Dedifferentiated amniotic fluid mesenchymal stem cell (primary cell): ENCODE measurements at regions not wholly inside any gene's neighbourhood (a gene's known extent, or its start where the extent isn't known, plus 50 kb on each side); places are given as distances from the start of the nearest gene placed in this dataset.
"Not testable (repeated sequence)": the region's sequence is repeated elsewhere in the genome, so short reads cannot be mapped to it uniquely, and the experiment has no call there.

Experiments used
- DNase-seq: peaks from one replicate; pipeline ENCODE4 v3.0.0-alpha.2; 2016; ENCODE audit errors: extremely low spot score

DNA sequence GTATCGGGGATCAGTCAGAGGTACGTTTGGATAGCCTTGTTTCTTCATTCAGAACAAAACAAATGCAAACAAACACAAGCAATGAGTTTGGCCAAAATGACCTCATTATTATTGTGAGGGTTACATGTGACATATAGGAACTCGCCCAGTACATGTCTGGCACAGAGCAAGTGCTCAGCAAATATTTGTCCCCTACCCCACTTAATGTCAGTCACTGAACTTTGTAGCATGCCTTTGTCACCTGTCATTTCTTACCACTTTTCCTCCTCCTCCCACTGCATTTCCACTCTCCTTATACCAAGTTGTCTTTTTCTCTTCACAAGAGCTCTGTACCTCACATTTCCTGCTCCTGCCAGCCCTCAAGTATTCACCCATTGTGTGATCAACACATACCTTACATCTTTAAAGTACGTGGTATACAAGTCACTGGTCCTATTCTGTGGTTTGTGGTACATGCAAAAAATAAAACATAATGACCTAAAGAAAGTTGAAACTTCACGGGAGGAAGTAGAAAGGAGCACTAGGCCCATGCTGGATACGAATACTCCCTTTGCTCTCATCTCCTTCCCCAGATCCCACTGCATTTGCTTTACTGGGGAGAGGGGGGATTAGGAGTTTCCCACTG is 236.0 kb downstream of the INHBA start:
- no peak for DNase-seq

- no peak for DNase-seq
These were observed 237.3 kb downstream of the INHBA start for GRCh38 chr7:41465571-41465970.

- no peak for DNase-seq
These were observed 239.0 kb downstream of the INHBA start for GRCh38 chr7:41463770-41464470.

DNA sequence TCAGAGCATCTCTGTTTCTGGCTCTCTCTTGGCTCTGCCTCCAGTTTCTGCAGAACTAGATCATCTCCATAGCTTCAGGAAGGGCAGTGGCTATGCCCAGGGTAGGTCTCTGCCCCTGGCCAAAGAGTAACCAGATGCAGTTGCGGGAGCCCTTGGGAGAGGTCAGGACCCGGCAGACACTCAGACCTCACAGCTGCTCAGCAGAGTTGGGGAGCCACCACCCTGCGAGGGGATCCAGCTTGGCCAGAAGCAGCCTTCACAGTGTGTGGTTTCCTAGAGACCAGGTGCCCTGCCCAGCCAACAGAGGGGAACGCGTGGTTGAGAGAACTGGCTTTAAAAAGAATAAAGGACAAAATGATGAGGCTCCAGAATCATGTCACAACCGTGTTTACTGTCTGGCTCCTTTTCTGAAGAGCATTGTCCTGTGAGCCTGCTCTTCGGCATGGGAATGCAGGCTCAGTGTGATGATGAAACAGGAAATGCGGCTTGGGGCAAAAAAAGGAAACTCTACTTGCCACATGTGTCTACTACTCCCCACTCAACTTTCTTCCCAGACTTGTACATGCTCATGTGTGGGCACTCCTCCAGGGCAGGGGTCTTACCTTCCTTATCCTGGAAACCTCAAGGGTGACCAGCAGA is 243.1 kb downstream of the INHBA start:
- DNase-seq, result no peak

GRCh38 chr7:41459183-41459582 is 243.7 kb downstream of the INHBA start:
- no peak for DNase-seq

DNA sequence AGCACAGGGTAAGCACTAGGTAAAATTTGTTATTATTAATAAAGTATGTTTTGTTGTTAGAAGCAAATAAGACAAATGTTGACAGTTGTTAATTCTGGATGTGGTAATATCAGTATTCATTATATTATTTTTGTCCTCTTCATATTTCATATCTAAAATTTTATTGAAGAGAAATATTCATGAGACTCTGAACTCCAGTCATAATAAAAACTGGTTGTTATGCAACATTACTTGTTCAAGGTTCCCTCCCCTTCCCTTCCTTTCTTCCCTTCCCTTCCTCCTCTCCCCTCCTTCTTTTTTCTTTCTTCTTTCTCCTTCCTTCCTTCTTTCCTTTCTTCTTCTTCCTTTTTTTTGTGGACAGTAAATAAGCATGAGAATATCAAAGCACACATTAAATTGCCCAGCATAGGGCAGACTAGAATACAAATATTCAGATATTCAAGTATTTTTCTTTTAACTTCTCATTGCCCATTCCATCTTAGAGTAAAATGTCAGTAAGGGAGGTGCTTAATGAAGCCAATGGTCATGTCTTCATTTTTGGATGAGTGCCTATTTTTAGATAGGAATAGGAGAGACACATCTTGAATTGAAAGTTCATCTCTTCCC is 245.0 kb downstream of the INHBA start:
- no peak for DNase-seq

DNA sequence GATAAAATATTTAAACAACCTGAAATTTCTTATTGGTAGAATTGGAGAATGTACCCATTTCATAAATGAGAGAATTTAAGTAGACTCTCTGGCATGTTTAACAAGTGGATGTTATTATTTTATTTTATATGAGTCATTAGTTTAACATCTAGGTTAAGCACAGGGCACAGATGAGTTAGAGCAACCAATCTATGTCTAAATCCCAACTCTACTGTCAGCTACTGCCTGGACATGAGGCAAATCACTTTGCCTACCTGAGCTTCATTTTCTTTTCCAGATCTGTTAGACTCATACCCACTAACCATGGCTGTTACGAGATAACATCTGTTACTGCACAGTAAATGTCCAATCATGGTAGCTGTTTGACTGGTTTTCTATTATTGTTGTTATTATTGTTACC is 251.1 kb downstream of the INHBA start:
- DNase-seq, result no peak

GRCh38 chr7:41449694-41450093 is 253.2 kb downstream of the INHBA start:
- no peak for DNase-seq

DNA sequence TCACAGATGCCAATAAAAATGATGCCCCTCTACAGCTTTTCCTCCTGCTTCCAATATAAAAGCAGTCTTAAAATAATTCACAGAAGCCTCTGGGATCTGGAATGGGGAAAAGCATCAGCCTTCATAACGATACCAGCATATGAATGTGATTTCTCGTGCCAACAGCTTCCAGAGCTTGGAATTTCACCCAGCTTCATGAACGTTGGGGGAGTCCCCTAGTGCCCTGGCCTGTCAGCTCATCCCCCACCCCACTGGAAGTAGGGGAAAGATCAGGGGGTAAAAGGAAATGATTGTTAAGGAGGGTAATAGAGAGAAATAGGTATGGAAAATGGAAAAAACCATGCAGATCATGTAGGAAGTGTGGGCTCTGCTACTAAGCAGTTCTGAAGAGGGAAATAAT is 253.6 kb downstream of the INHBA start:
- no peak for DNase-seq

DNA sequence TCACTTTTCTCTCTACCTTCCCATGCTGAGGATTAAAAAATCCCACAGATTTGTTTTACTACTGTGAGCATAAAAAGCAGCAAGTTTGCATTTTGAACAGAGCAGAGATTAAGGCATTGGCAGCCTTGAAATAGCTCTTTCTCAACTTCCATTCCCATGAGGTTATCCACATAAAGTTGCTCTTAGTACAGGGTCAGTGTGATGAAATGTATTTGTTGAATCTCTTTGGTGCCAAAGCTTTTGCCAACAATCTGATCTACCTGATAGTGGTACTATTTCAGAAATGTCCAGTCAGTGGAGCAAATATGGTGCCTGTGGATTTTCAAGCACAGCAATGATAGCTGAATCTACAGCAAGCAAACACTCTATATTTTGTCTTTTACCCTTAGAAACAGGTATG is 254.8 kb downstream of the INHBA start:
- DNase-seq, result peak; percentile 37

- no peak for DNase-seq
These were observed 255.3 kb downstream of the INHBA start for GRCh38 chr7:41447450-41448042.

GRCh38 chr7:41446606-41447449 is 256.1 kb downstream of the INHBA start:
- DNase-seq, result no peak

GRCh38 chr7:41445946-41446345 is 256.9 kb downstream of the INHBA start:
- DNase-seq, result no peak

DNA sequence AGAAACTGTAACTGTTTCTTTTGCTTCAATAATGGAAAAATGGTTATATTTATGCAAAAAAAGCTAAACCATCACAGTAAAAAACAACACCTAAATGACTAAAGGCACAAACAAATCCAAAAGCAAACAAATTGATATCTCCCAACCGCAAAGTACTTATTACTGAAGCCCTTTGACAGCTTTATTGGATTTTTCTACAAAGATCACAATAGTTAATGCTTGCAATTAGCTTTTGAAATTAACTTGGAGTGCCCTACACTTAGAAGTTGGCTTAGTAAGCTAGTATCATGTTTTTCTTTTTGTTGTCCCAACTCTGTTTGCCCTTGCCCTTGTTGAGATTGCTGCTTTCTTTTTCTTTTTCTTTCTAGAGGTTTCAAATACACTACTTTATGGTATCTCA is 257.5 kb downstream of the INHBA start:
- DNase-seq, result no peak

DNA sequence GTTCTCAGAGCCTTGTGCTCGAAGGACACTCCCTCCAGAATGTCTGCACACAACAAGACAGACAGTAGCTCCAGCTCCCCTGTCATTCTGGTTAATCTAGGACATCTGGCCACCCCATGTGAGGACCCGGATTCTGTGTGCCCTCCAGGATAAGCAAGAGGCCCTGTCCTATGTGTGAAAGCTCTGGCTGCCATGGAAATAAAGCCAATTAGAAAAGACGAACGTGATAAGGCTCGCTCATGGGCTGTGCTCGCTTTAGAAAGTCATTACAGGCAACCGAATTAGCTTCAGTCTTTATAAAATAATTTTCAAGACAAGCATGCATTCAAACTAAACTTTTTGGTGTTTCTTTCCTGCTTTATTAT is 263.4 kb downstream of the INHBA start:
- DNase-seq, result no peak

- DNase-seq, result no peak
These were observed 264.0 kb downstream of the INHBA start for GRCh38 chr7:41438705-41439514.

GRCh38 chr7:41437257-41438196 is 265.4 kb downstream of the INHBA start:
- no peak for DNase-seq

DNA sequence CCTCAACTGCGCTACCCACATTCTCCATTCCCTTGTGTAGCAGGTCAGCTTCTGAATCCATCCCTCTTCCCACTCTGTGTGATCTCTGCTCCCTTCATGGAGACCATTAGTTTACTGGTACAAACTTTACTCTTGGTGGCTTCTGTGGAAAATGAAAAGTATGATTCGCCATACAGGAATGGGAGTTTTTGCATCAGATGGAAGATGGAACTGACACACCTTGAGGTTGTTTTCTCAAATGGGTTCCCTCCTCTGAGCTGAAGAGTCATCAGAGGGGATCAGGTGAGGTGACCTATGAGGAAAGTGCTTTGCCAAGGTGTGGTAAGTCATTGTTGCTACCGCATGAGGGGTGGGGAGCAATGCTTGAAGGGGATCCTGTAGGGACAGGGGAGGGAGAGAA is 266.8 kb downstream of the INHBA start:
- DNase-seq, result no peak

DNA sequence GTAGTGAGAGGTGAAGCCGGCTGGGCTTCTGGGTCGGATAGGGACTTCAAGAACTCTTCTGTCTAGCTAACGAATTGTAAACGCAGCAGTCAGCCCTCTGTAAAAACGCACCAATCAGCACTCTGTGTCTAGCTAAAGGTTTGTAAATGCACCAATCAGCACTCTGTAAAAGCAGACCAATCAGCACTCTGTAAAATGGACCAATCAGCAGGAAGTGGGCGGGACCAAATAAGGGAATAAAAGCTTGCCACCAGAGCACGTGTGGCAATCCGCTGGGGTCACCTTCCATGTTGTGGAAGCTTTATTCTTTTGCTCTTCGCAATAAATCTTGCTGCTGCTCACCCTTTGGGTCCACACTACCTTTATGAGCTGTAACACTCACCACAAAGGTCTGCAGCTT is 267.9 kb downstream of the INHBA start:
- DNase-seq, result not testable (repeated sequence)

DNA sequence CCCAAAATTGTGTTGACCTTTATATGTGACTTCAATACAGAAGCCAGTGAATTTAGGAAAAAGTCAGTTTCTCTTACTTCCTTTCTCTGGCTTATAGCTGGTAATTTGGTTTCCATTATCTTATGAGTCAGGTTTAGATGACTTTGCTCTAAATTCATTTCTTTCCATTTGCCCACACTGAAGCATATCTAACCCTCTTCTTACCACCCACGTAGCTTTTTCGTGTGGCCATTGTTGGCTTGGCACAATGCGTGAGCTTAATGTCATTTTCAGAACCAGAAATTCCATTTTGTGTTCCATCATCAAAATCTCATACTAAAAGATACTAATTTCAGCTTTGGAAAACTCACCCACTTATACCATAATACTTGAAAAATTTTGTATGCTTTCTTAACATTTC is 271.2 kb downstream of the INHBA start:
- no peak for DNase-seq
